ENCODE measurements at regions not wholly inside any gene's neighbourhood (a gene's known extent, or its start where the extent isn't known, plus 50 kb on each side); places are given as distances from the start of the nearest gene placed in this dataset.

DNA sequence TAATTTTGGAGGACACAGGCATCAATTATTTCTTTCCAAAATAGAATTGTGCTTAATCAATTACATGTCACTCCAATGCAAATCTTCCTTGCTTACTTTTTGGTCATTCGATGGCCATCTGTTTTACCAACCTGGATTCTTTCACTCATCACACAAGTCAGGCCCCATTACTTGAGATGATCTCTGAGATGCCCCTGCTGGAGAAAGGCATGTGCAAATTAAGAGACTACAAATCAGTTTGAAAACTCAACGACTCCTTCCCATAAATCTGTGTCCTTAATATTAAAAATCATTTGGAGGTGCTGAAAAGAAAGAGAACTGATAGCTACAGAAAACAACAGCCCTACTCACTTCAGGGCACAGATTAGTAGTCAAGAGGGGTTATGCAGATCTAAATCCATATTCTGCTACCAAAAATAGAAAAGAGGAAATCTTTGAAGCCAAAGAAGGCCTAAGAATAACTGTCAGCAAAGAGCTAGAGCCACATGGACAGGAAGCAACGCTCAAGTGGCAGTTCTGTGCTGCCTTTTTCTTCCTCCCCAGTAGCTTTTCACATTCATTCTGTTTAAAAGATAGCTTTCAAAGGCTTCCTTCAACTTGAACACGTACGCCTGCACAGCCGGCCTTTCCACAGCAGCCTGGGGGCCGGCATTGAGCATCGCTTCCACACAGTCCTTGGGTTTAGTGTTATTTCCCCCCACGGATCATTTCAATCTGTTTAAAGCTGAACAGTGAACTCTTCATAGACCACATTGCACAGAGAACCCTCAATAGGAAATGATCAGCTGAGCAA lies 79.3 kb upstream of the MAP3K1 start:
- H3K27me3 ChIP-seq, result no peaks in the 10 kb centered on the region
- no peaks in the 10 kb centered on the region for H3K9me3 ChIP-seq (ENCODE audit: low read depth)
- peaks cover 11% of the 10 kb centered on the region for H3K4me1 ChIP-seq (ENCODE audit: insufficient read depth)
- no peaks in the 10 kb centered on the region for H3K36me3 ChIP-seq (replicated peaks; ENCODE audit: insufficient read depth, low read depth)
- WGBS (ENCODE audit: low lambda C conversion rate, missing lambda C conversion rate), result 61% methylated on average over 9 of the region's 9 CpGs
- H3K27ac ChIP-seq, result no peak overlapping the region
- TF ChIP-seq EZH2phosphoT487 (IDR thresholded peaks at IDR 0.05; ENCODE audit: low read depth, severe bottlenecking, unreplicated experiment) (no peak), EZH2 (IDR thresholded peaks at IDR 0.05; ENCODE audit: borderline replicate concordance) (no peak)
- TF ChIP-seq, protein P1, sequence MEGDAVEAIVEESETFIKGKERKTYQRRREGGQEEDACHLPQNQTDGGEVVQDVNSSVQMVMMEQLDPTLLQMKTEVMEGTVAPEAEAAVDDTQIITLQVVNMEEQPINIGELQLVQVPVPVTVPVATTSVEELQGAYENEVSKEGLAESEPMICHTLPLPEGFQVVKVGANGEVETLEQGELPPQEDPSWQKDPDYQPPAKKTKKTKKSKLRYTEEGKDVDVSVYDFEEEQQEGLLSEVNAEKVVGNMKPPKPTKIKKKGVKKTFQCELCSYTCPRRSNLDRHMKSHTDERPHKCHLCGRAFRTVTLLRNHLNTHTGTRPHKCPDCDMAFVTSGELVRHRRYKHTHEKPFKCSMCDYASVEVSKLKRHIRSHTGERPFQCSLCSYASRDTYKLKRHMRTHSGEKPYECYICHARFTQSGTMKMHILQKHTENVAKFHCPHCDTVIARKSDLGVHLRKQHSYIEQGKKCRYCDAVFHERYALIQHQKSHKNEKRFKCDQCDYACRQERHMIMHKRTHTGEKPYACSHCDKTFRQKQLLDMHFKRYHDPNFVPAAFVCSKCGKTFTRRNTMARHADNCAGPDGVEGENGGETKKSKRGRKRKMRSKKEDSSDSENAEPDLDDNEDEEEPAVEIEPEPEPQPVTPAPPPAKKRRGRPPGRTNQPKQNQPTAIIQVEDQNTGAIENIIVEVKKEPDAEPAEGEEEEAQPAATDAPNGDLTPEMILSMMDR (IDR thresholded peaks at IDR 0.05; ENCODE audit: poor library complexity), result no peak
- no peaks in the 10 kb centered on the region for H3K79me2 ChIP-seq
- no peaks in the 10 kb centered on the region for H3K9me2 ChIP-seq (replicated peaks; ENCODE audit: insufficient read depth)
- DNase-seq (ENCODE audit: low spot score), result no peak
- H4K20me1 ChIP-seq (ENCODE audit: insufficient read depth, poor library complexity, severe bottlenecking), result no peaks in the 10 kb centered on the region
- no peak overlapping the region for H3K4me2 ChIP-seq
- H2AFZ ChIP-seq, result no peak overlapping the region
- no peak overlapping the region for H3K4me3 ChIP-seq

DNA sequence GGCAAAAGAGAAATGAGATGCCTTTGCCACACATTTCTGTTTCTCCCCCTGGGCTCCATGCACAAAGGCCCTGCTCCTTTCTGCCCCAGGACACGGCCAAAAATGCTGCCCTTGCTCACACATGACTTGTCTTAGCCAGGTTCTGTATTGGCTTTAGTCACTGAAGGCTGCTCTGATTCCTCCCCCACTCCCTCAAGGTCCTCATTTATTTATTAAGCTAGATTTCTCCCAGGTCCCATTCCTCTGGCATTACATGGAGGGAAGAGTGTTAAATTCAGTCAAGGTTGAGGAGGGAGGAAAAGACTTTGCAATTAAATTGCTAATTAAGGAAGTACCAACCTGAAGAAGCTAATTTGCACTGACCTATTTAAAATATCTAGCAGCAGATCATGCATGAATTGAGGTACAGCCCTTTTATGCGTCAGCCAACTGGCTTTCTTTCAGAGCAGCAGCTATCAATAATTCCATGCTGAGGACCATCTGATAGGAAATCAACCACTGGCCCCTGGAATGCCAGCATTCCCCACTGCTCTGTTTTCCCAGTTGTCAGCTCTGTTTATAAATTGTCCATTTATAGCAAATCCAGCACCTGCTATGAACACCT lies 81.2 kb upstream of the MAP3K1 start:
- Histone ChIP-seq H3K36me3 (replicated peaks; ENCODE audit: insufficient read depth, low read depth) (no peaks in the 10 kb centered on the region), H4K20me1 (ENCODE audit: insufficient read depth, poor library complexity, severe bottlenecking) (no peaks in the 10 kb centered on the region), H3K4me1 (ENCODE audit: insufficient read depth) (peaks cover 11% of the 10 kb centered on the region), H2AFZ (no peak overlapping the region), H3K9me2 (replicated peaks; ENCODE audit: insufficient read depth) (no peaks in the 10 kb centered on the region), H3K4me3 (no peak overlapping the region), H3K79me2 (no peaks in the 10 kb centered on the region), H3K27me3 (no peaks in the 10 kb centered on the region), H3K27ac (no peak overlapping the region), H3K9me3 (ENCODE audit: low read depth) (no peaks in the 10 kb centered on the region), H3K4me2 (no peak overlapping the region)
- 83% methylated on average over 2 of the region's 2 CpGs for WGBS (ENCODE audit: low lambda C conversion rate, missing lambda C conversion rate)
- TF ChIP-seq, protein P1 (IDR thresholded peaks at IDR 0.05; ENCODE audit: poor library complexity), result no peak
- TF ChIP-seq EZH2 (IDR thresholded peaks at IDR 0.05; ENCODE audit: borderline replicate concordance) (no peak), EZH2phosphoT487 (IDR thresholded peaks at IDR 0.05; ENCODE audit: low read depth, severe bottlenecking, unreplicated experiment) (no peak)
- no peak for DNase-seq (ENCODE audit: low spot score)

DNA sequence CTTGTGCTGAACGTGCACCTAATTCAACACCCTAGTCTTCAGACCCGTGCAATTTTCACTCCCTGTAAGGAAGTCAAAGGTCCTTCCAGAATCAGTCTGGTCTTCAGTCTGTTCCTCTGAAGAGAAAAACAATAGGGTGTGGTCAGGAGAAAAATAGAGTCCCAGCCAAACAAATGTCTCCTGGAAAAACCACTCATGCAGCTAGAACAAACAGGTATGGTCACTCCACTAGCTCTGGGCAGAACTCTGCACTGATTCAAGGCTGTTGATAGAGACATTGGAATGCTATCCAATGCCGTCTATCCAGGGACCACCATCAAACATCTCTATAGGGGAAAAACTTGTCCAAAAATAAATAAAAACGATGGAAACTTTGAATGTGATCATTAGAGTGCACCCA lies 81.8 kb upstream of the MAP3K1 start:
- peaks cover 11% of the 10 kb centered on the region for H3K4me1 ChIP-seq (ENCODE audit: insufficient read depth)
- no peak for DNase-seq (ENCODE audit: low spot score)
- no peak for TF ChIP-seq EZH2 (IDR thresholded peaks at IDR 0.05; ENCODE audit: borderline replicate concordance)
- no peak for TF ChIP-seq EZH2phosphoT487 (IDR thresholded peaks at IDR 0.05; ENCODE audit: low read depth, severe bottlenecking, unreplicated experiment)
- TF ChIP-seq, protein P1 (IDR thresholded peaks at IDR 0.05; ENCODE audit: poor library complexity), result no peak
- H4K20me1 ChIP-seq (ENCODE audit: insufficient read depth, poor library complexity, severe bottlenecking), result no peaks in the 10 kb centered on the region
- no peaks in the 10 kb centered on the region for H3K79me2 ChIP-seq
- 76% methylated on average over 4 of the region's 4 CpGs for WGBS (ENCODE audit: low lambda C conversion rate, missing lambda C conversion rate)
- no peak overlapping the region for H3K4me2 ChIP-seq
- no peak overlapping the region for H3K4me3 ChIP-seq
- no peak overlapping the region for H2AFZ ChIP-seq
- H3K36me3 ChIP-seq (replicated peaks; ENCODE audit: insufficient read depth, low read depth), result no peaks in the 10 kb centered on the region
- no peaks in the 10 kb centered on the region for H3K27me3 ChIP-seq
- H3K27ac ChIP-seq, result no peak overlapping the region
- H3K9me3 ChIP-seq (ENCODE audit: low read depth), result no peaks in the 10 kb centered on the region
- no peaks in the 10 kb centered on the region for H3K9me2 ChIP-seq (replicated peaks; ENCODE audit: insufficient read depth)
